GM21529 (cell line): ENCODE measurements at regions not wholly inside any gene's neighbourhood (a gene's known extent, or its start where the extent isn't known, plus 50 kb on each side); places are given as distances from the start of the nearest gene placed in this dataset.

Experiments used
- ATAC-seq: cut with Tn5 transposase; IDR thresholded peaks from one replicate; pipeline ENCODE4 v1.9.1; 2021; ENCODE audit not compliant: unreplicated experiment

GRCh38 chr20:57881466-57882385, 171.9 kb upstream of the PMEPA1 start:
- ATAC-seq: no peak

GRCh38 chr20:57880571-57880892, 170.7 kb upstream of the PMEPA1 start:
- ATAC-seq: no peak

DNA sequence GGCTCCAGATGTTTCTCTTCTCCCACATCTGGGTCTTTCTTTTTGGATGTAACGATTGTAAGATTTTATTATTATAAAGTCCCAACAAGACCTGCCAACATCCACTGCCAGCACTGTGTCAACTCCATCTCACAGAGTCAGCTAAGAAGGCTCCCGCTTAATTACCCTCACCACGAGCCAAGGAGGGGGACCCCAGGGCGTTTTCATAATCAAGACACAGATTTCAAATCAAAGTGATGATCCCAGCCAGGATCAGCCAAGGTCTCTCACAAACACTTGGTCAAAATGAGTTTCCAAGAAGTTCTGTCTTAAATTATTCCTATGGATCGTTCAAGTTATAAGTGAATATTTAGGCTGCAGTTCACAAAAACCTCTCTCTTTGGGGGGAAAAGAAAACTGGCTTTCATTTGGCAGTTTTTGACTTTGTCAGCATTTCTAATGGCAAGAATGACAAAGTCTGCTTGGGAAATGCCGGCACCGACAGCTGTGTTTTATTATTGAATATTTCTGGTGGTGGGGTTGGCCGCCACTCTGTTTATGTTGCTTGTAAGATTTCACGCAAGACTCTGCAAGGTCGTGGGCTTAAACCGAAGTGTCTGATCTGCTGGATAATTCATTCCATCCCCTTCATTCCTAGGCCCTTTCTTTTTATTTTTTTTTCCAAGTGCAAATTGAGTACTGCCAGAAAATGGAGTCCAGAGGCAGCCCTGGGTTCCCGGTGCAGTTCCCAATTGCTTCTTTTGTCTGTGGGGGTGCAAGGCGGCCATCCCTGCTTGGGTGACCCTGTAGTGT, 170.2 kb upstream of the PMEPA1 start:
- ATAC-seq: no peak

- ATAC-seq: no peak
Observed at GRCh38 chr20:57879437-57879778, 169.6 kb upstream of the PMEPA1 start.

GRCh38 chr20:57878786-57879424, 169.1 kb upstream of the PMEPA1 start:
- ATAC-seq: no peak

DNA sequence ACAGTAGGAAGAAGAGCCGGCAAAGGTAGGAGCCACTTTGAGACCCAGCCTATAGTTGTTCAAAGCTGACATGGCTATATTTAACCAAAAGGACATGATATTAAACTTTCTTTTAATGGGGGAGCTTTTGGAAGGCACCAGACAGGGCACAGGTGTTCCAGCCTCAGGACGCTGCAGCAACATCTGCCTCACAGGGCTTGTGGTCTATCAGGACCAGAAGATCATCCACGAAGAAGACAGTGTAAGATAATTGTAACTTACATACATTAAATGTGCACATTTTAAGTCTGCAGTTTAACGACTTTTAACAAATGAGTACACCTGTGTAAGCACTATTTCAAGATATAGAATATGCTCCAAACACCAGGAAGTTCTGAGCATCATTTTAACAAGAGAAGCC, 168.2 kb upstream of the PMEPA1 start:
- no peak for ATAC-seq

DNA sequence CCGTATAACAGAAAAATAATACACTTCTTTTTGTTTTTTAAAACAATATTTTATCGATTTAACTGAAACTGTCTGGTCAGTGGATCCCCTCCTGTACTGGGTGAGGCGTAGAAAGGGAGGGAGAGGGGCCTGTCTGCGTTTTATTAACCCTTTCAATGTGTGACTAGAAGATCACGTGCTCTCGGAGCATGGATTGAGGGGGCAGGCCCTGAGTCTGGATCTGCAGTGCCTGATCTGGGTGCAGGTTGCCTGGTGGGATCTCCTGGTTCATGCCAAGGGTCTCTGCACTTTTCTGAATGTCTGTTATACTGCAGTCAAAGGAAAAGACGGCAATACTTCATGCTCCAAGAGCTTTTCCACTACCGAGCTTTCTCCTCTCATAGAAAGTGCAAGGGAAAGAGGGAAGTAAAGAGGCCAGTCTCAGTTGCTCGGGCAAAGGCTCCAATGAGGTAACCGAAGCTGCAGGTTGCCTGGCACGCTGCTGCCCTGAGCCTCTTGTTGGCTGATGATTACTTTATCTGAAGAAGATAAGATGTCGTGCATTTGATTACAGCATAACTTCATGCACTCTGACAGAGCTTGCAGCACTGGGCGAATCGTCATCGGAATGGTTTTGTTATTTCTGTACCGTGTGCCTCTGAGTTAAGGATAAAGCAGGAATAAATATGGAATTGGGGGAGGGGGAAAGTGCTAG, 167.5 kb upstream of the PMEPA1 start:
- ATAC-seq: no peak

- ATAC-seq: no peak
Observed at GRCh38 chr20:57876163-57876562, 166.3 kb upstream of the PMEPA1 start.

- ATAC-seq: no peak
Observed at GRCh38 chr20:57874141-57874540, 164.3 kb upstream of the PMEPA1 start.

GRCh38 chr20:57872816-57873409, 163.1 kb upstream of the PMEPA1 start:
- no peak for ATAC-seq

GRCh38 chr20:57871237-57871632, 161.4 kb upstream of the PMEPA1 start:
- no peak for ATAC-seq

DNA sequence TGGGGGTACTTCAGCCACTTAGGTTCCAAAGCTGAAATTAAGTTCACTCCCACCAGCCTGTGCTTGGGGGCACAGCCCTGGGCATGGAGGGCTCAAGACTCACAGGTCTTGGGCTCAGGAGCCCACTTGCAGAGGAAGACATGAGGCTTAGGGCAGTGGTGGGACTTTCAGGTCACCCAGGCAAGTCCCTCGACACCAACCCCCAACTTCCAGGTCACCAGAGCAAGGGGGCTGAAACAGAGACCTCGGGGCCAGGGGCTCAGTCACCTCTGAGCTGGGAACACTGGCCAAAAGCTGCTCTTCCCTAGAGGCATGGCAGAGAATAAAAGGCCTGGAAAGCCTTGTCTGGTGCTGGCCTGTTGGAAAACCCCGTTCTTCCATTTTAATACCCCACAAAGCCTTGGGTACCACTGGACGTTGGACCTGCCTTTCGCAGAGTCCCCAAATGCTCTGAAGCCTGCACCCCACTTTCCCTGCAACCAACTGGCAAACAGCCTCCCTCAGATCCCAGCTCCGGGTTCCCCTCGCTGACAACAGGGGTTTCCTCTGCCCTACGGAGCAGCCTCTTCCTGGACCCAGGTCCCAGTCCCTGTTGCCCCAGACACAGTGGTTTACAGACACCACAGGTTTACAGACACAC, 160.9 kb upstream of the PMEPA1 start:
- ATAC-seq: no peak

DNA sequence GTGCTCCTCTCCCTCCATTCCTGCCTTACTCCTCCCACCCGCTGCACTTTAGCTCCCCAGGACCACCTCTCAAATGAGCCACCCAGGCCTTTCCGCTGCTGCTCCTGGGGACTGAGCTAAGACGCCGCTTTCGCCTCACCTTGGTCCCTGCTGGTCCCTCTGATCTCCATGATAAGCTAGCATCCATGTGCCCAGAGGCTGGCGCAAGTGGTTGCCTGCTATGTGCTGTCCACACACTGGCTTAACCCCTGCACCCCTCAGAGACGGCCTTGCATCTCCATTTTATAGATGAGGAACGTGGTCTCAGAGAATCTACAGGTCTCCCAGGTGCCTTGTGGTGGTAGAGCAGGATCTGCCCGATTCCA, 160.1 kb upstream of the PMEPA1 start:
- ATAC-seq: no peak

GRCh38 chr20:57869291-57869950, 159.6 kb upstream of the PMEPA1 start:
- ATAC-seq: no peak

GRCh38 chr20:57868310-57868709, 158.5 kb upstream of the PMEPA1 start:
- ATAC-seq: no peak

DNA sequence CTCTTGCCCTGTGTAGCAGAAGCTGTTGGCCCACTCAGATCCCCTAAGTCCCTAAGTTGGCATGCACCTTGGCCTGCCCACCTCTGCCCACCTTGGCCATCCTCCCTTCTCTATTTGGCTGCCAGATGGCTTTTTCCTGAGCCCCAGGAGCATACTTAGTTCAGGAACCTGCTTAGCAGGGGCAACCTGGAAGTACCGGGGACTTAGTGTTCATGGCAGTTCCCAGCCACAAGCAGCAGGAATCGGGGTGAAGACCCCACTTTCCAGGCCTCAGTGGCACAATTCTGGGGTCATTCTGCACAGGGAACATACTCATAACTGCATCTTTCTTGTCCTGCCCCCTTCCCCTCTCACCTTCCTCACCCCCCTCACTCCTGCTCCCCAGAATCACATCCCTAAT, 158.0 kb upstream of the PMEPA1 start:
- no peak for ATAC-seq

DNA sequence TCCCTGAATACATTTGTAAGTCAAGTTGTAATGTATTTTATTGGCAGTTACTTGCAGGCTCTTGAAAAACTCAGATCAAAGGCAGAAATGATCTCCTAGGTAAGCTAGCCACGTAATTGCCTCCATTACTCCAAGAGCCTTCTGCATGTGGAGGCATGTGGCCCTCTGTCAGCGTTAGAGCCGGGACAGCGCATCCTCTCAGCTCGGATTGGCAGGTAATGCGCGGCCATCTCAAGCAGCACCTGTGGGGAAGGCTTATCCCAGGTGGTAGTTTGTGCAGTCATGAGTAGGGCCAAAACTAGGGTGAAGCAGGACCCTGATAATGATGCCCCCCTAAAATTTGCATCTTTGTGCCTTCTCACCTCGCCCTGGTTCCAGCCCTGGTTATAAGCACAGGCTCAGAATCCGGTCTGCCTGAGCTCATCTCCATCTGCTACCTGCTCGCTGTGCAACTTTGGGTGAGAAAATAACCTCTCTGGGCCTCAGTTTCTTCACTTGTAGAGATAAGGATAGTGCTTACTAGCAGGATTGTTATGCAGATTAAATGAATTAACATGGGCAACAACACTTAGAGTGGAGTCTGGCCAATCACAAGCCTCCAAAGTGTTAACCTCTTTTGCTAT, 157.5 kb upstream of the PMEPA1 start:
- no peak for ATAC-seq

DNA sequence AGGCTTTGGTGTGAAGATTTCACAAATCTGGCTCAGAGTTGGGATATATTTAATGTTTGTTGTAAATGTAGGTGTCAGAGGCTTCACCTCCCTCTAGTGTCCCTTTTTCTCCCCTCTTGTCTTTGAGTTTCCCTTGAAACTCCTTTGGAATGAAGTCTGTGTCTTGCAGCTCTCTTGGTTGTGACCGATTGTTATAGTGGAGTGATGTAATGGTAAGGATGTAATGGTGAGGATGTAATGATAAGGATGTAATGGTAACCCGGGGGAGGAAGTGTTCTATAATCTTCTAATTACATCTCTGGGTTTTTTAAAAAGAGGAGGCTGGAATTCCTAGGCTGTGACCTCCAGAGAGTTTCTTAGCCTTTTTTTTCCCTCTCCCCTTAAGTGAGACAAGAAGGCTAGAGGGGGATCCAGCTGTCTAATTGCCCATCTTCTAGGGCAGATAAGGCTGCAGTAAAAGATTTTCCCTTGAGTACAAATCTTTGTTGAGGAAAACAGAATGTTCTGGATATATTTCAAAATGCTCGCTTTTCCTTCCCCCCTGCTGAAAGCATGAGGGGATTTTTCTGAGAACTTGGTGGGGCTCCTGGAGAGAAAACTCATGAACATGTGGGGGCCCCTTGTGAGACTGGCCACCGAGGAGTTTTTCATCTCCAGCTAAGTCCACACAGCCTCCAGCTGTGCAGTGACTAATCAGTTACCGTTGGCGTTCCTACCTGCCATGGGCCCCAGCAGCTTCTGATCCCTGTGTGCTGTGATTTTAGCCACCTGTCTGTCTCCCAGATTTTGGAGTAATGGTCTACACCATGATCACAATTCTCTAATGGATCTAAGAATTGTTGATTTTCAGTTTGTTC, 156.7 kb upstream of the PMEPA1 start:
- no peak for ATAC-seq

GRCh38 chr20:57865266-57865665, 155.5 kb upstream of the PMEPA1 start:
- no peak for ATAC-seq
